A673 (cell line): ENCODE measurements at regions not wholly inside any gene's neighbourhood (a gene's known extent, or its start where the extent isn't known, plus 50 kb on each side); places are given as distances from the start of the nearest gene placed in this dataset.

Experiments
- EZH2 ChIP-seq: fragments of 200-600 bp; sonication (generic); IDR thresholded peaks from 2 replicates; pipeline ENCODE4 v1.6.1; 2017; ENCODE audit warnings: borderline replicate concordance, low read depth, mild to moderate bottlenecking, mixed read lengths, antibody characterized with exemption, low read length; ENCODE audit not compliant: poor library complexity, severe bottlenecking
- TF ChIP-seq, protein P1 (sequence below): fragments of 300-800, 200-600 bp; sonication (generic); conservative IDR thresholded peaks from 2 replicates; pipeline ENCODE4 v1.5.1; 2017; ENCODE audit warnings: low read depth, mild to moderate bottlenecking, antibody characterized with exemption, low read length, moderate library complexity, mixed read lengths

DNA sequence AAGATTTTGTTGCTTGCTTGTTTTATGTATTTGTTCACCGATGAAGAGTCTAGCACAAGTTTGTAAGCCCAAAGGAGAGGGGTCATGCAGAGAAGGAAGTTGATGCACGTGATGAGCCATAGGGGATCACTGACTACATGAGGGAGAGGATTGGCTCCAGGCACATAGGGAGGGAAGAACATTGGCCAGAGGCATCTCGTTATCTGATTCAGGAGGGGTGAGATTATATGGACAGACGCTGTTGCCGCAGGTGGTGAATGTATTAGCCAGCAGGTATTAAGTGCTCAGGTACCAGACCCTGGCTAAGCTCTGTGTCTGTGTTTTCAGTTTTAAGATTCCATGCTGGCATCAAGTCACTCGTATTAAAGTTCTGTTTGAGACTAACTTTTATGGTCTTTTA, 91.8 kb upstream of the CHST9 start:
- TF ChIP-seq, protein P1, sequence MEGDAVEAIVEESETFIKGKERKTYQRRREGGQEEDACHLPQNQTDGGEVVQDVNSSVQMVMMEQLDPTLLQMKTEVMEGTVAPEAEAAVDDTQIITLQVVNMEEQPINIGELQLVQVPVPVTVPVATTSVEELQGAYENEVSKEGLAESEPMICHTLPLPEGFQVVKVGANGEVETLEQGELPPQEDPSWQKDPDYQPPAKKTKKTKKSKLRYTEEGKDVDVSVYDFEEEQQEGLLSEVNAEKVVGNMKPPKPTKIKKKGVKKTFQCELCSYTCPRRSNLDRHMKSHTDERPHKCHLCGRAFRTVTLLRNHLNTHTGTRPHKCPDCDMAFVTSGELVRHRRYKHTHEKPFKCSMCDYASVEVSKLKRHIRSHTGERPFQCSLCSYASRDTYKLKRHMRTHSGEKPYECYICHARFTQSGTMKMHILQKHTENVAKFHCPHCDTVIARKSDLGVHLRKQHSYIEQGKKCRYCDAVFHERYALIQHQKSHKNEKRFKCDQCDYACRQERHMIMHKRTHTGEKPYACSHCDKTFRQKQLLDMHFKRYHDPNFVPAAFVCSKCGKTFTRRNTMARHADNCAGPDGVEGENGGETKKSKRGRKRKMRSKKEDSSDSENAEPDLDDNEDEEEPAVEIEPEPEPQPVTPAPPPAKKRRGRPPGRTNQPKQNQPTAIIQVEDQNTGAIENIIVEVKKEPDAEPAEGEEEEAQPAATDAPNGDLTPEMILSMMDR = no peak
- TF ChIP-seq EZH2 = no peak
